22Rv1 (cell line): ENCODE measurements at regions not wholly inside any gene's neighbourhood (a gene's known extent, or its start where the extent isn't known, plus 50 kb on each side); places are given as distances from the start of the nearest gene placed in this dataset.

Source experiments
- H3K27ac ChIP-seq: fragments of 450-650 bp; 2 replicates; pipeline ENCODE4 v1.5.1; 2017
- CTCF ChIP-seq: fragments of 450-650 bp; IDR thresholded peaks from 2 replicates; pipeline ENCODE4 v1.5.1; 2017; ENCODE audit warnings: mild to moderate bottlenecking
- ZFX ChIP-seq: fragments of 450-650 bp; IDR thresholded peaks from 2 replicates; pipeline ENCODE4 v1.6.1; 2017; ENCODE audit warnings: antibody characterized with exemption, borderline replicate concordance

GRCh38 chr5:85159395-85159794, 774.7 kb upstream of the EDIL3 start:
- no peak overlapping the region for H3K27ac ChIP-seq
- TF ChIP-seq ZFX = no peak
- no peak for TF ChIP-seq CTCF

- no peak overlapping the region for H3K27ac ChIP-seq
- no peak for TF ChIP-seq ZFX
- TF ChIP-seq CTCF = no peak
These were observed 783.8 kb upstream of the EDIL3 start for GRCh38 chr5:85168474-85168873.

DNA sequence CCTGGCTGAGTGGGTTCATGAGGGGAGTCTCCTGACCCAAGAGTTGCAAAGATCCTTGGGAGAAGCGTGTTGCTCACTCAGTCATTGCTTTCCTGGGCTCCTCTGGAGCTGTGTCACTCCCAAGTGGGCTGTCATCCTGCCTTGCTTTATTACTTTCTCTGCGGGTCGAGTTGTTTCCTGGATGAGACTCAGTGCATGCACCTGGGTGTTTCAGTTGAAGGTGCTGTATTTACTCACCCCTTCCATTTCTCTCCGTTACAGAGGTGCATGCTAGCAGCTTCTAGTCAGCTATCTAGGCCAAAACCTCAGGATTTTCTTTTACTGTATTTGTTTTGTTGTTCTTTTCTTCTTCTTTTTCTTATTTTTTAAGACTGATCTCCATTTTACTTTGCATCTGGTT, 785.5 kb upstream of the EDIL3 start:
- H3K27ac ChIP-seq = no peak overlapping the region
- TF ChIP-seq ZFX (no peak), CTCF (no peak)

DNA sequence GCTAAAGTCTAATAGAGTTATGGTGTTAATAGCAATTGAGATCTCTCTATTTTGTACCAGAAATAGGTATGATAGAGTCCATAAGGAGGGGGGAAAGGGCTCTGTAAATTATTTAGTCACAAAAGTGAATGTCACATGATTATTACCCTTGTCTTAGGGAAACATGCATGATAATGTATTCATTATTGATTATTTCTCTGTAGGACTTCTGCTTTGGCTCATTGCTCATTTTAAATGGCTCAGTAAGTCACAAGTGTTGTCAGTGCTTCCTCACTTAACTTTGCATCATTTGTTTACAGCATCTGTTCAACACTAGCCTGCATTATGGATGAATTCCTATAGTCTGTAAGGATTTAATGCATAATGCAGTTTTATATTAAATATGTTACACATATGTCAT, 788.8 kb upstream of the EDIL3 start:
- no peak for TF ChIP-seq ZFX
- TF ChIP-seq CTCF = no peak
- H3K27ac ChIP-seq = no peak overlapping the region

DNA sequence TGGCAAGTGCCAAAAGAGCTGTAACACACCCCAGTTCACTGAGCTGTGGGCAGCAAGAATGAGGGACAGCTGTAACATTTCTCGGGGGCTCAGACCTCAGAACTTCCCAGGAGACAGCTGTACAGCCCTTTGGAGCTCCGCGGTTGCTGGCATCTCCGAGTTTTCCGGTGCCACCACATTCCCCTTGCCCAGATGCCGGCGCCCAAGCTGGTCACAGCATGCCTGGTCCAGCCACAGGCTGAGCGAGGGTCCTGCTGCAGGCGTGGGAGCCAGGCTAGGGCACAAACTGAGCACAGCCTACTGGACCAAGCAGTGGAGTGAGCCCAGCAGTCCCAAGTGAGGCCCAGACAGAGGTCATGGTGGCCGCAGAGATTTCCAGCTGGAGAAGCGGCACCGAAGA, 797.7 kb upstream of the EDIL3 start:
- no peak for TF ChIP-seq ZFX
- no peak for TF ChIP-seq CTCF
- H3K27ac ChIP-seq = no peak overlapping the region

- no peak overlapping the region for H3K27ac ChIP-seq
- TF ChIP-seq ZFX (no peak), CTCF (no peak)
These were observed 819.6 kb upstream of the EDIL3 start for GRCh38 chr5:85204289-85204688.

GRCh38 chr5:85205430-85205829, 820.8 kb upstream of the EDIL3 start:
- no peak for TF ChIP-seq ZFX
- no peak for TF ChIP-seq CTCF
- no peak overlapping the region for H3K27ac ChIP-seq
